HepG2 (cell line): ENCODE measurements at regions not wholly inside any gene's neighbourhood (a gene's known extent, or its start where the extent isn't known, plus 50 kb on each side); places are given as distances from the start of the nearest gene placed in this dataset.

Source experiments
- BHLHE40 ChIP-seq: IDR thresholded peaks from 2 replicates; pipeline ENCODE4 v1.6.1; 2011; ENCODE audit warnings: low read length, improper control_type of control experiment
- CHD4 ChIP-seq: fragments of 200-600 bp; sonication (generic); IDR thresholded peaks from 2 replicates; pipeline ENCODE4 v1.7.0; 2017; ENCODE audit warnings: mild to moderate bottlenecking, low read length, borderline replicate concordance
- KAT2B ChIP-seq: fragments of 150-350 bp; IDR thresholded peaks from 2 replicates; pipeline ENCODE4 v1.6.1; 2014; ENCODE audit warnings: low read depth, low read length, borderline replicate concordance
- NFRKB ChIP-seq: fragments of 450-650 bp; IDR thresholded peaks from 2 replicates; pipeline ENCODE4 v1.6.1; 2017
- PPARG ChIP-seq: conservative IDR thresholded peaks from 2 replicates; pipeline ENCODE4 v1.6.1; 2016; ENCODE audit warnings: missing biosample characterization, missing genetic modification reagents
- PTBP1 ChIP-seq: fragments of 200-400 bp; formaldehyde crosslinking; IDR thresholded peaks from 2 replicates; pipeline ENCODE4 v1.6.1; 2018; ENCODE audit warnings: low read length, low read depth; ENCODE audit not compliant: poor library complexity, severe bottlenecking
- SP2 ChIP-seq: sonication (generic); formaldehyde crosslinking; IDR thresholded peaks from 2 replicates; pipeline ENCODE4 v1.5.1; 2020; ENCODE audit warnings: mild to moderate bottlenecking, missing genetic modification reagents
- STAT5B ChIP-seq: sonication (generic); formaldehyde crosslinking; IDR thresholded peaks from 2 replicates; pipeline ENCODE4 v1.4.0; 2020; ENCODE audit warnings: missing genetic modification reagents
- SUZ12 ChIP-seq: fragments of 150-350 bp; IDR thresholded peaks from 2 replicates; pipeline ENCODE4 v1.6.1; 2014; ENCODE audit warnings: low read depth, low read length
- TEAD3 ChIP-seq: optimal IDR thresholded peaks from 2 replicates; pipeline ENCODE3; 2016; ENCODE audit warnings: borderline replicate concordance
- XBP1 ChIP-seq: sonication (generic); formaldehyde crosslinking; IDR thresholded peaks from 2 replicates; pipeline ENCODE4 v1.5.0; 2020; ENCODE audit warnings: missing genetic modification reagents
- ZNF12 ChIP-seq: sonication (generic); formaldehyde crosslinking; IDR thresholded peaks from 2 replicates; pipeline ENCODE4 v1.5.0; 2020; ENCODE audit warnings: missing genetic modification reagents
- ZNF124 ChIP-seq: sonication (generic); formaldehyde crosslinking; IDR thresholded peaks from 2 replicates; pipeline ENCODE4 v1.4.0; 2020; ENCODE audit warnings: missing genetic modification reagents
- ZNF260 ChIP-seq: sonication (generic); formaldehyde crosslinking; IDR thresholded peaks from 2 replicates; pipeline ENCODE4 v1.4.0; 2020; ENCODE audit warnings: missing genetic modification reagents, low read depth, mild to moderate bottlenecking, borderline replicate concordance
- ZNF33A ChIP-seq: sonication (generic); formaldehyde crosslinking; IDR thresholded peaks from 2 replicates; pipeline ENCODE4 v1.5.1; 2020; ENCODE audit warnings: missing genetic modification reagents, mild to moderate bottlenecking, moderate library complexity, borderline replicate concordance
- ZNF501 ChIP-seq: sonication (generic); formaldehyde crosslinking; IDR thresholded peaks from 2 replicates; pipeline ENCODE4 v1.5.1; 2020; ENCODE audit warnings: mild to moderate bottlenecking, moderate library complexity, missing genetic modification reagents
- TF ChIP-seq, protein P1 (sequence below): sonication (generic); formaldehyde crosslinking; IDR thresholded peaks from 2 replicates; pipeline ENCODE4 v1.8.0; 2022; ENCODE audit warnings: missing genetic modification reagents, mild to moderate bottlenecking, moderate library complexity, borderline replicate concordance
- TF ChIP-seq, protein P2 (sequence below): sonication (generic); formaldehyde crosslinking; IDR thresholded peaks from 2 replicates; pipeline ENCODE4; 2020; ENCODE audit warnings: missing genetic modification reagents, mild to moderate bottlenecking, borderline replicate concordance
- TF ChIP-seq, protein P3 (sequence below): sonication (generic); formaldehyde crosslinking; IDR thresholded peaks from 2 replicates; pipeline ENCODE4 v1.5.0; 2020; ENCODE audit warnings: missing genetic modification reagents
- TF ChIP-seq, protein P4 (sequence below): sonication (generic); formaldehyde crosslinking; IDR thresholded peaks from 2 replicates; pipeline ENCODE4 v1.5.0; 2020; ENCODE audit warnings: mild to moderate bottlenecking, missing genetic modification reagents
- TF ChIP-seq, protein P5 (sequence below): sonication (generic); formaldehyde crosslinking; IDR thresholded peaks from 2 replicates; pipeline ENCODE4 v1.5.1; 2020; ENCODE audit warnings: mild to moderate bottlenecking, moderate library complexity, missing genetic modification reagents

DNA sequence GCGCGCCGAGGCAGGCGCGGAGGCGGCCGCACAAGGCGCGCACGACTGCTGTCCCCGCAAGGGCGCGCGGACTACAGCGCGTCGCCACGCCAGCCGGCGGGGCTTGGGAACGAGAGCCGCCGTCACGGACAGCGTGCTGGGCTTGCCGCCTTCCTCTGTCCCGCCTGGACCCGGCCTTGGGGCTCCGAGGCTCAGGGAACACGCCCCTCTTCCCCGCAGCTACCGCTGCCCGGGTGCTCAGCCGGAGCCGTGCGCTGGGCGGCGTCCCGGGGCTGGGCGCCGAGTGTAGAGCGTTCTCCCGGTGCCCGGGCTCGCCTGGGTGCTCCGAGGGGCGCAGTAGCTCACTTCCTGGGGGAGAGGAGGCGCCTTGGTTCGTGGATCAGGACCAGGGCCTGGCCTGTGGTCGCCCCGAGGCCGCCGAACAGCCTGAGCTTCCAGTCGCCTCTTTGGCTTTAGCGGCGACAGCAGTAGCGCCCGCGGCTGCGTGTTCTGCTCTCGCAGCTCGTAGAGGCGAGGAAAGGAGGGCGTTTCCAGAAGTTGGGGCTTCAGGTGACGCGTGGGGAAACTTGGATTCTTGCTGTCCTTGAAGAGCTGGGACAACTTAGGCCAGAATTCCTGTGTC, 226.7 kb upstream of the C2CD4B start (continued):
- TF ChIP-seq, protein P1, sequence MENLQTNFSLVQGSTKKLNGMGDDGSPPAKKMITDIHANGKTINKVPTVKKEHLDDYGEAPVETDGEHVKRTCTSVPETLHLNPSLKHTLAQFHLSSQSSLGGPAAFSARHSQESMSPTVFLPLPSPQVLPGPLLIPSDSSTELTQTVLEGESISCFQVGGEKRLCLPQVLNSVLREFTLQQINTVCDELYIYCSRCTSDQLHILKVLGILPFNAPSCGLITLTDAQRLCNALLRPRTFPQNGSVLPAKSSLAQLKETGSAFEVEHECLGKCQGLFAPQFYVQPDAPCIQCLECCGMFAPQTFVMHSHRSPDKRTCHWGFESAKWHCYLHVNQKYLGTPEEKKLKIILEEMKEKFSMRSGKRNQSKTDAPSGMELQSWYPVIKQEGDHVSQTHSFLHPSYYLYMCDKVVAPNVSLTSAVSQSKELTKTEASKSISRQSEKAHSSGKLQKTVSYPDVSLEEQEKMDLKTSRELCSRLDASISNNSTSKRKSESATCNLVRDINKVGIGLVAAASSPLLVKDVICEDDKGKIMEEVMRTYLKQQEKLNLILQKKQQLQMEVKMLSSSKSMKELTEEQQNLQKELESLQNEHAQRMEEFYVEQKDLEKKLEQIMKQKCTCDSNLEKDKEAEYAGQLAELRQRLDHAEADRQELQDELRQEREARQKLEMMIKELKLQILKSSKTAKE (CRISPR knock-in tag) = peak; percentile 37; the same call in 1 of the 2 replicates
- no peak for TF ChIP-seq STAT5B (CRISPR knock-in tag)
- peak; percentile 62; the same call in 1 of the 2 replicates for TF ChIP-seq ZNF124 (CRISPR knock-in tag)
- no peak for TF ChIP-seq PTBP1
- TF ChIP-seq SP2 = no peak; the same call in 1 of the 2 replicates
- no peak for TF ChIP-seq BHLHE40
- TF ChIP-seq TEAD3 (CRISPR knock-in tag) = no peak
- TF ChIP-seq, protein P2, sequence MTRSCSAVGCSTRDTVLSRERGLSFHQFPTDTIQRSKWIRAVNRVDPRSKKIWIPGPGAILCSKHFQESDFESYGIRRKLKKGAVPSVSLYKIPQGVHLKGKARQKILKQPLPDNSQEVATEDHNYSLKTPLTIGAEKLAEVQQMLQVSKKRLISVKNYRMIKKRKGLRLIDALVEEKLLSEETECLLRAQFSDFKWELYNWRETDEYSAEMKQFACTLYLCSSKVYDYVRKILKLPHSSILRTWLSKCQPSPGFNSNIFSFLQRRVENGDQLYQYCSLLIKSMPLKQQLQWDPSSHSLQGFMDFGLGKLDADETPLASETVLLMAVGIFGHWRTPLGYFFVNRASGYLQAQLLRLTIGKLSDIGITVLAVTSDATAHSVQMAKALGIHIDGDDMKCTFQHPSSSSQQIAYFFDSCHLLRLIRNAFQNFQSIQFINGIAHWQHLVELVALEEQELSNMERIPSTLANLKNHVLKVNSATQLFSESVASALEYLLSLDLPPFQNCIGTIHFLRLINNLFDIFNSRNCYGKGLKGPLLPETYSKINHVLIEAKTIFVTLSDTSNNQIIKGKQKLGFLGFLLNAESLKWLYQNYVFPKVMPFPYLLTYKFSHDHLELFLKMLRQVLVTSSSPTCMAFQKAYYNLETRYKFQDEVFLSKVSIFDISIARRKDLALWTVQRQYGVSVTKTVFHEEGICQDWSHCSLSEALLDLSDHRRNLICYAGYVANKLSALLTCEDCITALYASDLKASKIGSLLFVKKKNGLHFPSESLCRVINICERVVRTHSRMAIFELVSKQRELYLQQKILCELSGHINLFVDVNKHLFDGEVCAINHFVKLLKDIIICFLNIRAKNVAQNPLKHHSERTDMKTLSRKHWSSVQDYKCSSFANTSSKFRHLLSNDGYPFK (CRISPR knock-in tag) = no peak
- TF ChIP-seq ZNF33A = no peak
- TF ChIP-seq ZNF12 (CRISPR knock-in tag) = no peak
- TF ChIP-seq, protein P3, sequence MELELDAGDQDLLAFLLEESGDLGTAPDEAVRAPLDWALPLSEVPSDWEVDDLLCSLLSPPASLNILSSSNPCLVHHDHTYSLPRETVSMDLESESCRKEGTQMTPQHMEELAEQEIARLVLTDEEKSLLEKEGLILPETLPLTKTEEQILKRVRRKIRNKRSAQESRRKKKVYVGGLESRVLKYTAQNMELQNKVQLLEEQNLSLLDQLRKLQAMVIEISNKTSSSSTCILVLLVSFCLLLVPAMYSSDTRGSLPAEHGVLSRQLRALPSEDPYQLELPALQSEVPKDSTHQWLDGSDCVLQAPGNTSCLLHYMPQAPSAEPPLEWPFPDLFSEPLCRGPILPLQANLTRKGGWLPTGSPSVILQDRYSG (CRISPR knock-in tag) = peak; percentile 83
- TF ChIP-seq, protein P4, sequence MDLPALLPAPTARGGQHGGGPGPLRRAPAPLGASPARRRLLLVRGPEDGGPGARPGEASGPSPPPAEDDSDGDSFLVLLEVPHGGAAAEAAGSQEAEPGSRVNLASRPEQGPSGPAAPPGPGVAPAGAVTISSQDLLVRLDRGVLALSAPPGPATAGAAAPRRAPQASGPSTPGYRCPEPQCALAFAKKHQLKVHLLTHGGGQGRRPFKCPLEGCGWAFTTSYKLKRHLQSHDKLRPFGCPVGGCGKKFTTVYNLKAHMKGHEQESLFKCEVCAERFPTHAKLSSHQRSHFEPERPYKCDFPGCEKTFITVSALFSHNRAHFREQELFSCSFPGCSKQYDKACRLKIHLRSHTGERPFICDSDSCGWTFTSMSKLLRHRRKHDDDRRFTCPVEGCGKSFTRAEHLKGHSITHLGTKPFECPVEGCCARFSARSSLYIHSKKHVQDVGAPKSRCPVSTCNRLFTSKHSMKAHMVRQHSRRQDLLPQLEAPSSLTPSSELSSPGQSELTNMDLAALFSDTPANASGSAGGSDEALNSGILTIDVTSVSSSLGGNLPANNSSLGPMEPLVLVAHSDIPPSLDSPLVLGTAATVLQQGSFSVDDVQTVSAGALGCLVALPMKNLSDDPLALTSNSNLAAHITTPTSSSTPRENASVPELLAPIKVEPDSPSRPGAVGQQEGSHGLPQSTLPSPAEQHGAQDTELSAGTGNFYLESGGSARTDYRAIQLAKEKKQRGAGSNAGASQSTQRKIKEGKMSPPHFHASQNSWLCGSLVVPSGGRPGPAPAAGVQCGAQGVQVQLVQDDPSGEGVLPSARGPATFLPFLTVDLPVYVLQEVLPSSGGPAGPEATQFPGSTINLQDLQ (CRISPR knock-in tag) = 0 out of 2 replicates have a peak, but pooled peaks have one; percentile 20
- TF ChIP-seq, protein P5, sequence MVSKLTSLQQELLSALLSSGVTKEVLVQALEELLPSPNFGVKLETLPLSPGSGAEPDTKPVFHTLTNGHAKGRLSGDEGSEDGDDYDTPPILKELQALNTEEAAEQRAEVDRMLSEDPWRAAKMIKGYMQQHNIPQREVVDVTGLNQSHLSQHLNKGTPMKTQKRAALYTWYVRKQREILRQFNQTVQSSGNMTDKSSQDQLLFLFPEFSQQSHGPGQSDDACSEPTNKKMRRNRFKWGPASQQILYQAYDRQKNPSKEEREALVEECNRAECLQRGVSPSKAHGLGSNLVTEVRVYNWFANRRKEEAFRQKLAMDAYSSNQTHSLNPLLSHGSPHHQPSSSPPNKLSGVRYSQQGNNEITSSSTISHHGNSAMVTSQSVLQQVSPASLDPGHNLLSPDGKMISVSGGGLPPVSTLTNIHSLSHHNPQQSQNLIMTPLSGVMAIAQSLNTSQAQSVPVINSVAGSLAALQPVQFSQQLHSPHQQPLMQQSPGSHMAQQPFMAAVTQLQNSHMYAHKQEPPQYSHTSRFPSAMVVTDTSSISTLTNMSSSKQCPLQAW = peak; percentile 58; the same call in 1 of the 2 replicates
- TF ChIP-seq PPARG (CRISPR knock-in tag) = 0 out of 2 replicates have a peak, but pooled peaks have one; percentile 28
- TF ChIP-seq XBP1 (CRISPR knock-in tag) = no peak
- TF ChIP-seq ZNF260 = no peak
- TF ChIP-seq ZNF501 (CRISPR knock-in tag) = peak; percentile 92
- no peak for TF ChIP-seq NFRKB
- TF ChIP-seq KAT2B = no peak
- TF ChIP-seq CHD4 = no peak
- no peak for TF ChIP-seq SUZ12
